Activated CD8-positive, alpha-beta T cell treated with anti-CD3 and anti-CD28 coated beads for 36 hours (primary cell): ENCODE measurements at regions not wholly inside any gene's neighbourhood (a gene's known extent, or its start where the extent isn't known, plus 50 kb on each side); places are given as distances from the start of the nearest gene placed in this dataset.

Experiments
- ATAC-seq: fragments of 200-7000 bp; cut with Tn5 transposase; one replicate; pipeline ENCODE4 v1.10.0; 2021; ENCODE audit warnings: mild to moderate bottlenecking, moderate library complexity
- CTCF ChIA-PET: fragments of 350-600 bp; sonication (Branson Sonifier 250); formaldehyde crosslinking; loops from one replicate; lab custom pipeline; 2021; ENCODE audit warnings: antibody characterized with exemption; lab: Charles Lee
- POLR2A ChIA-PET: fragments of 350-600 bp; sonication (Branson Sonifier 250); formaldehyde crosslinking; loops from one replicate; lab custom pipeline; 2021; ENCODE audit warnings: antibody characterized with exemption; lab: Charles Lee
- DNase-seq: peaks from one replicate; pipeline ENCODE4 v3.0.0-alpha.2; 2020
- H3K27ac Mint-ChIP-seq: one replicate; pipeline ENCODE4 v1.8.0; 2021; ENCODE audit warnings: mild to moderate bottlenecking, mixed read lengths
- H3K27me3 Mint-ChIP-seq: one replicate; pipeline ENCODE4 v1.8.0; 2021; ENCODE audit warnings: mixed read lengths
- H3K36me3 Mint-ChIP-seq: one replicate; pipeline ENCODE4 v1.8.0; 2021; ENCODE audit warnings: low read depth, mixed read lengths
- H3K4me1 Mint-ChIP-seq: one replicate; pipeline ENCODE4 v1.8.0; 2021; ENCODE audit warnings: low read depth, mixed read lengths
- H3K4me3 Mint-ChIP-seq: one replicate; pipeline ENCODE4 v1.8.0; 2021; ENCODE audit warnings: mild to moderate bottlenecking, moderate library complexity, mixed read lengths
- H3K9me3 Mint-ChIP-seq: one replicate; pipeline ENCODE4 v1.8.0; 2021; ENCODE audit warnings: mixed read lengths
- CTCF ChIP-seq: fragments of 200-600 bp; IDR thresholded peaks from one replicate; pipeline ENCODE4 v1.8.0; 2022; ENCODE audit warnings: antibody characterized with exemption, mild to moderate bottlenecking
- intact Hi-C: fragments of 100-400 bp; cut with micrococcal nuclease; formaldehyde crosslinking; loops from one replicate; pipeline ENCODE4 v1.10.0; 2022

GRCh38 chr2:133862400-133862977 is 294.2 kb upstream of the NCKAP5 start:
- intact Hi-C loops = no loop called here
- no peaks in the 10 kb centered on the region for H3K4me1 Mint-ChIP-seq
- H3K27ac Mint-ChIP-seq = no peak overlapping the region
- DNase-seq = no peak
- no peak overlapping the region for H3K4me3 Mint-ChIP-seq
- CTCF ChIA-PET = interaction anchor here (0.8 to 2.0 kb wide), 2 partner anchors 18 to 22 kb away, joined by 3 to 10 read pairs; no protein-coding TSS in a partner anchor
- POLR2A ChIA-PET = interaction anchor here (0.5 kb wide), 1 partner anchor 79 kb away, joined by 5 read pairs; no protein-coding TSS in a partner anchor
- H3K36me3 Mint-ChIP-seq = no peaks in the 10 kb centered on the region
- no peak for ATAC-seq
- peaks cover 20% of the 10 kb centered on the region for H3K27me3 Mint-ChIP-seq
- no peak for TF ChIP-seq CTCF
- no peaks in the 10 kb centered on the region for H3K9me3 Mint-ChIP-seq

GRCh38 chr2:133863106-133863800 is 295.0 kb upstream of the NCKAP5 start:
- no peaks in the 10 kb centered on the region for H3K4me1 Mint-ChIP-seq
- H3K9me3 Mint-ChIP-seq = no peaks in the 10 kb centered on the region
- intact Hi-C loops = no loop called here
- CTCF ChIA-PET = interaction anchor here (0.8 kb wide), 1 partner anchor 21 kb away, joined by 3 read pairs; no protein-coding TSS in a partner anchor
- peaks cover 18% of the 10 kb centered on the region for H3K27me3 Mint-ChIP-seq
- no peak overlapping the region for H3K4me3 Mint-ChIP-seq
- no peaks in the 10 kb centered on the region for H3K36me3 Mint-ChIP-seq
- DNase-seq (no peak), ATAC-seq (no peak)
- POLR2A ChIA-PET = no interaction called here
- no peak overlapping the region for H3K27ac Mint-ChIP-seq
- no peak for TF ChIP-seq CTCF

GRCh38 chr2:133865141-133865540 is 296.9 kb upstream of the NCKAP5 start:
- Mint-ChIP-seq H3K9me3 (no peaks in the 10 kb centered on the region), H3K36me3 (no peaks in the 10 kb centered on the region), H3K27me3 (peaks cover 20% of the 10 kb centered on the region), H3K4me3 (no peak overlapping the region), H3K4me1 (no peaks in the 10 kb centered on the region), H3K27ac (no peak overlapping the region)
- ChIA-PET POLR2A (no interaction called here), CTCF (interaction anchor here (2.0 kb wide), 1 partner anchor 21 kb away, joined by 6 read pairs; no protein-coding TSS in a partner anchor)
- no peak for TF ChIP-seq CTCF
- no peak for DNase-seq
- no peak for ATAC-seq
- intact Hi-C loops = no loop called here

- no peak for TF ChIP-seq CTCF
- H3K27ac Mint-ChIP-seq = no peak overlapping the region
These were observed 298.9 kb upstream of the NCKAP5 start for GRCh38 chr2:133867166-133867565.

GRCh38 chr2:133871545-133872209 is 303.4 kb upstream of the NCKAP5 start:
- no peak overlapping the region for H3K27ac Mint-ChIP-seq
- H3K4me1 Mint-ChIP-seq = no peaks in the 10 kb centered on the region
- intact Hi-C loops = no loop called here
- H3K36me3 Mint-ChIP-seq = no peaks in the 10 kb centered on the region
- peaks cover 15% of the 10 kb centered on the region for H3K27me3 Mint-ChIP-seq
- ChIA-PET POLR2A (no interaction called here), CTCF (no interaction called here)
- no peak overlapping the region for H3K4me3 Mint-ChIP-seq
- no peak for ATAC-seq
- no peaks in the 10 kb centered on the region for H3K9me3 Mint-ChIP-seq
- DNase-seq = no peak
- TF ChIP-seq CTCF = no peak

More at GRCh38 chr2:133867166-133867565, 298.9 kb upstream of the NCKAP5 start:
- CTCF ChIA-PET = no interaction called here
- no peak overlapping the region for H3K4me3 Mint-ChIP-seq
- DNase-seq (no peak), ATAC-seq (no peak)
- no peaks in the 10 kb centered on the region for H3K4me1 Mint-ChIP-seq
- H3K36me3 Mint-ChIP-seq = no peaks in the 10 kb centered on the region
- peaks cover 23% of the 10 kb centered on the region for H3K27me3 Mint-ChIP-seq
- no peaks in the 10 kb centered on the region for H3K9me3 Mint-ChIP-seq
- POLR2A ChIA-PET = no interaction called here
- intact Hi-C loops = no loop called here
